ENCODE measurements at regions not wholly inside any gene's neighbourhood (a gene's known extent, or its start where the extent isn't known, plus 50 kb on each side); places are given as distances from the start of the nearest gene placed in this dataset.

GRCh38 chr2:65778137-65778536, 345.7 kb upstream of the SPRED2 start:
- ChIA-PET CTCF (no interaction called here), POLR2A (no interaction called here)
- H3K9me3 Mint-ChIP-seq, result no peaks in the 10 kb centered on the region
- DNase-seq (ENCODE audit: low spot score) (no peak), ATAC-seq (peak; percentile 94)
- no peak overlapping the region for H3K4me3 Mint-ChIP-seq
- no peaks in the 10 kb centered on the region for H3K36me3 Mint-ChIP-seq
- H3K27ac Mint-ChIP-seq, result no peak overlapping the region
- no peaks in the 10 kb centered on the region; the same call in 1 of the 2 replicates for H3K27me3 Mint-ChIP-seq (ENCODE audit: low read depth)
- peaks cover 16% of the 10 kb centered on the region for H3K4me1 Mint-ChIP-seq
- TF ChIP-seq MXD4 (CRISPR knock-in tag; IDR thresholded peaks at IDR 0.05; ENCODE audit: borderline replicate concordance) (no peak), JUN (CRISPR knock-in tag; IDR thresholded peaks at IDR 0.05) (no peak), E2F4 (CRISPR knock-in tag; IDR thresholded peaks at IDR 0.05; ENCODE audit: borderline replicate concordance, low read depth) (no peak), FOXP4 (CRISPR knock-in tag; IDR thresholded peaks at IDR 0.05) (no peak), ZNF423 (CRISPR knock-in tag; IDR thresholded peaks at IDR 0.05) (no peak), EMX1 (CRISPR knock-in tag; IDR thresholded peaks at IDR 0.05) (no peak), NFYB (CRISPR knock-in tag; conservative IDR thresholded peaks at IDR 0.05; ENCODE audit: low read depth) (no peak), NR3C1 (CRISPR knock-in tag; conservative IDR thresholded peaks at IDR 0.05; ENCODE audit: low read depth) (no peak), ATF2 (CRISPR knock-in tag; IDR thresholded peaks at IDR 0.05; ENCODE audit: borderline replicate concordance, low read depth) (no peak), ATF1 (CRISPR knock-in tag; IDR thresholded peaks at IDR 0.05) (no peak), CBFB (CRISPR knock-in tag; IDR thresholded peaks at IDR 0.05; ENCODE audit: low read depth) (no peak), HMGXB4 (CRISPR knock-in tag; IDR thresholded peaks at IDR 0.05) (no peak), ESRRA (CRISPR knock-in tag; IDR thresholded peaks at IDR 0.05; ENCODE audit: borderline replicate concordance) (no peak)
- TF ChIP-seq, protein P1, sequence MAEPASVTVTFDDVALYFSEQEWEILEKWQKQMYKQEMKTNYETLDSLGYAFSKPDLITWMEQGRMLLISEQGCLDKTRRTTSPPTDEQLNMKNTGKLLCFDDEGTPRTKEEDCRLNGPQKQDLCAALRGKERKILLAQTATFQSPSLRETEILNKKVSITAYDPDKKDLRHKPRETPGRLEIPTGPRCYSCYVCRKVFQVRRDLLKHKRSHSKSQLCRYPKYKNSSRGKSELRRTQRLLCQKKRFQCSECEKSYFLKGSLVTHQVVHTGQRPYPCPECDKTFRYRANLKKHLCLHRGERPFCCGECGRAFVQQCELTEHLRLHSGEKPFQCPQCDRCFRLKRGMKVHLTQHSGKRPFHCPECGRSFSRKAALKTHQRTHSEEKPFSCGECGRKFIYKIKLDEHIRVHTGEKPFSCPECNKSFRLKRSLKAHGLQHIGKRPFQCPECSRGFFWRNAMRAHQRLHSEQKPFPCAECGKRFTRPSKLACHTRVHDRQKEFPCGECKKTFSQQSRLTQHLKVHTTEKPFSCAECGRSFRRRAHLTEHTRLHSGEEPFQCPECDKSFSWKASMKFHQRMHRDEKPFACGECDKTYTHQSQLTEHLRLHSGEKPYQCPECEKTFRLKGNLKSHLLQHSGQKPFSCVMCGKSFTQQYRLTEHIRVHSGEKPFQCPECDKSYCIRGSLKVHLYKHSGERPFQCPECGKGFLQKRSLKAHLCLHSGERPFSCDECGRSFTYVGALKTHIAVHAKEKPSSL (CRISPR knock-in tag; conservative IDR thresholded peaks at IDR 0.05), result no peak
- TF ChIP-seq, protein P2, sequence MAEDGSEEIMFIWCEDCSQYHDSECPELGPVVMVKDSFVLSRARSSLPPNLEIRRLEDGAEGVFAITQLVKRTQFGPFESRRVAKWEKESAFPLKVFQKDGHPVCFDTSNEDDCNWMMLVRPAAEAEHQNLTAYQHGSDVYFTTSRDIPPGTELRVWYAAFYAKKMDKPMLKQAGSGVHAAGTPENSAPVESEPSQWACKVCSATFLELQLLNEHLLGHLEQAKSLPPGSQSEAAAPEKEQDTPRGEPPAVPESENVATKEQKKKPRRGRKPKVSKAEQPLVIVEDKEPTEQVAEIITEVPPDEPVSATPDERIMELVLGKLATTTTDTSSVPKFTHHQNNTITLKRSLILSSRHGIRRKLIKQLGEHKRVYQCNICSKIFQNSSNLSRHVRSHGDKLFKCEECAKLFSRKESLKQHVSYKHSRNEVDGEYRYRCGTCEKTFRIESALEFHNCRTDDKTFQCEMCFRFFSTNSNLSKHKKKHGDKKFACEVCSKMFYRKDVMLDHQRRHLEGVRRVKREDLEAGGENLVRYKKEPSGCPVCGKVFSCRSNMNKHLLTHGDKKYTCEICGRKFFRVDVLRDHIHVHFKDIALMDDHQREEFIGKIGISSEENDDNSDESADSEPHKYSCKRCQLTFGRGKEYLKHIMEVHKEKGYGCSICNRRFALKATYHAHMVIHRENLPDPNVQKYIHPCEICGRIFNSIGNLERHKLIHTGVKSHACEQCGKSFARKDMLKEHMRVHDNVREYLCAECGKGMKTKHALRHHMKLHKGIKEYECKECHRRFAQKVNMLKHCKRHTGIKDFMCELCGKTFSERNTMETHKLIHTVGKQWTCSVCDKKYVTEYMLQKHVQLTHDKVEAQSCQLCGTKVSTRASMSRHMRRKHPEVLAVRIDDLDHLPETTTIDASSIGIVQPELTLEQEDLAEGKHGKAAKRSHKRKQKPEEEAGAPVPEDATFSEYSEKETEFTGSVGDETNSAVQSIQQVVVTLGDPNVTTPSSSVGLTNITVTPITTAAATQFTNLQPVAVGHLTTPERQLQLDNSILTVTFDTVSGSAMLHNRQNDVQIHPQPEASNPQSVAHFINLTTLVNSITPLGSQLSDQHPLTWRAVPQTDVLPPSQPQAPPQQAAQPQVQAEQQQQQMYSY (CRISPR knock-in tag; IDR thresholded peaks at IDR 0.05), result no peak
- TF ChIP-seq, protein P3, sequence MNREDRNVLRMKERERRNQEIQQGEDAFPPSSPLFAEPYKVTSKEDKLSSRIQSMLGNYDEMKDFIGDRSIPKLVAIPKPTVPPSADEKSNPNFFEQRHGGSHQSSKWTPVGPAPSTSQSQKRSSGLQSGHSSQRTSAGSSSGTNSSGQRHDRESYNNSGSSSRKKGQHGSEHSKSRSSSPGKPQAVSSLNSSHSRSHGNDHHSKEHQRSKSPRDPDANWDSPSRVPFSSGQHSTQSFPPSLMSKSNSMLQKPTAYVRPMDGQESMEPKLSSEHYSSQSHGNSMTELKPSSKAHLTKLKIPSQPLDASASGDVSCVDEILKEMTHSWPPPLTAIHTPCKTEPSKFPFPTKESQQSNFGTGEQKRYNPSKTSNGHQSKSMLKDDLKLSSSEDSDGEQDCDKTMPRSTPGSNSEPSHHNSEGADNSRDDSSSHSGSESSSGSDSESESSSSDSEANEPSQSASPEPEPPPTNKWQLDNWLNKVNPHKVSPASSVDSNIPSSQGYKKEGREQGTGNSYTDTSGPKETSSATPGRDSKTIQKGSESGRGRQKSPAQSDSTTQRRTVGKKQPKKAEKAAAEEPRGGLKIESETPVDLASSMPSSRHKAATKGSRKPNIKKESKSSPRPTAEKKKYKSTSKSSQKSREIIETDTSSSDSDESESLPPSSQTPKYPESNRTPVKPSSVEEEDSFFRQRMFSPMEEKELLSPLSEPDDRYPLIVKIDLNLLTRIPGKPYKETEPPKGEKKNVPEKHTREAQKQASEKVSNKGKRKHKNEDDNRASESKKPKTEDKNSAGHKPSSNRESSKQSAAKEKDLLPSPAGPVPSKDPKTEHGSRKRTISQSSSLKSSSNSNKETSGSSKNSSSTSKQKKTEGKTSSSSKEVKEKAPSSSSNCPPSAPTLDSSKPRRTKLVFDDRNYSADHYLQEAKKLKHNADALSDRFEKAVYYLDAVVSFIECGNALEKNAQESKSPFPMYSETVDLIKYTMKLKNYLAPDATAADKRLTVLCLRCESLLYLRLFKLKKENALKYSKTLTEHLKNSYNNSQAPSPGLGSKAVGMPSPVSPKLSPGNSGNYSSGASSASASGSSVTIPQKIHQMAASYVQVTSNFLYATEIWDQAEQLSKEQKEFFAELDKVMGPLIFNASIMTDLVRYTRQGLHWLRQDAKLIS (CRISPR knock-in tag; IDR thresholded peaks at IDR 0.05; ENCODE audit: borderline replicate concordance), result no peak
- TF ChIP-seq, protein P4, sequence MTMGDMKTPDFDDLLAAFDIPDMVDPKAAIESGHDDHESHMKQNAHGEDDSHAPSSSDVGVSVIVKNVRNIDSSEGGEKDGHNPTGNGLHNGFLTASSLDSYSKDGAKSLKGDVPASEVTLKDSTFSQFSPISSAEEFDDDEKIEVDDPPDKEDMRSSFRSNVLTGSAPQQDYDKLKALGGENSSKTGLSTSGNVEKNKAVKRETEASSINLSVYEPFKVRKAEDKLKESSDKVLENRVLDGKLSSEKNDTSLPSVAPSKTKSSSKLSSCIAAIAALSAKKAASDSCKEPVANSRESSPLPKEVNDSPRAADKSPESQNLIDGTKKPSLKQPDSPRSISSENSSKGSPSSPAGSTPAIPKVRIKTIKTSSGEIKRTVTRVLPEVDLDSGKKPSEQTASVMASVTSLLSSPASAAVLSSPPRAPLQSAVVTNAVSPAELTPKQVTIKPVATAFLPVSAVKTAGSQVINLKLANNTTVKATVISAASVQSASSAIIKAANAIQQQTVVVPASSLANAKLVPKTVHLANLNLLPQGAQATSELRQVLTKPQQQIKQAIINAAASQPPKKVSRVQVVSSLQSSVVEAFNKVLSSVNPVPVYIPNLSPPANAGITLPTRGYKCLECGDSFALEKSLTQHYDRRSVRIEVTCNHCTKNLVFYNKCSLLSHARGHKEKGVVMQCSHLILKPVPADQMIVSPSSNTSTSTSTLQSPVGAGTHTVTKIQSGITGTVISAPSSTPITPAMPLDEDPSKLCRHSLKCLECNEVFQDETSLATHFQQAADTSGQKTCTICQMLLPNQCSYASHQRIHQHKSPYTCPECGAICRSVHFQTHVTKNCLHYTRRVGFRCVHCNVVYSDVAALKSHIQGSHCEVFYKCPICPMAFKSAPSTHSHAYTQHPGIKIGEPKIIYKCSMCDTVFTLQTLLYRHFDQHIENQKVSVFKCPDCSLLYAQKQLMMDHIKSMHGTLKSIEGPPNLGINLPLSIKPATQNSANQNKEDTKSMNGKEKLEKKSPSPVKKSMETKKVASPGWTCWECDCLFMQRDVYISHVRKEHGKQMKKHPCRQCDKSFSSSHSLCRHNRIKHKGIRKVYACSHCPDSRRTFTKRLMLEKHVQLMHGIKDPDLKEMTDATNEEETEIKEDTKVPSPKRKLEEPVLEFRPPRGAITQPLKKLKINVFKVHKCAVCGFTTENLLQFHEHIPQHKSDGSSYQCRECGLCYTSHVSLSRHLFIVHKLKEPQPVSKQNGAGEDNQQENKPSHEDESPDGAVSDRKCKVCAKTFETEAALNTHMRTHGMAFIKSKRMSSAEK (CRISPR knock-in tag; IDR thresholded peaks at IDR 0.05; ENCODE audit: borderline replicate concordance), result no peak

Measured in WTC11 (cell line).